HFFc6 (cell line): ENCODE measurements at regions not wholly inside any gene's neighbourhood (a gene's known extent, or its start where the extent isn't known, plus 50 kb on each side); places are given as distances from the start of the nearest gene placed in this dataset.

Source experiments
- DNase-seq: peaks from one replicate; pipeline ENCODE4 v3.0.0-alpha.2; 2018
- H3K27ac Mint-ChIP-seq: 2 replicates; pipeline ENCODE4 v1.8.0; 2020; ENCODE audit warnings: mild to moderate bottlenecking, mixed read lengths
- H3K27me3 Mint-ChIP-seq: 2 replicates; pipeline ENCODE4 v1.8.0; 2021; ENCODE audit warnings: mild to moderate bottlenecking, moderate library complexity, mixed read lengths; ENCODE audit not compliant: insufficient read depth
- H3K36me3 Mint-ChIP-seq: 2 replicates; pipeline ENCODE4 v1.8.0; 2021; ENCODE audit warnings: low read depth, mixed read lengths
- H3K4me1 Mint-ChIP-seq: 2 replicates; pipeline ENCODE4 v1.8.0; 2020; ENCODE audit warnings: low read depth, mixed read lengths
- H3K4me3 Mint-ChIP-seq: 2 replicates; pipeline ENCODE4 v1.8.0; 2020; ENCODE audit warnings: mild to moderate bottlenecking, moderate library complexity, mixed read lengths
- H3K9me3 Mint-ChIP-seq: 2 replicates; pipeline ENCODE4 v1.8.0; 2020; ENCODE audit warnings: mild to moderate bottlenecking, mixed read lengths
- CTCF ChIP-seq: fragments of 200-600 bp; sonication (generic); IDR thresholded peaks from 2 replicates; pipeline ENCODE4 v1.5.0; 2021; ENCODE audit warnings: antibody characterized with exemption, mild to moderate bottlenecking

- TF ChIP-seq CTCF = no peak
Observed at GRCh38 chr2:188159484-188159883, 132.2 kb upstream of the GULP1 start.

DNA sequence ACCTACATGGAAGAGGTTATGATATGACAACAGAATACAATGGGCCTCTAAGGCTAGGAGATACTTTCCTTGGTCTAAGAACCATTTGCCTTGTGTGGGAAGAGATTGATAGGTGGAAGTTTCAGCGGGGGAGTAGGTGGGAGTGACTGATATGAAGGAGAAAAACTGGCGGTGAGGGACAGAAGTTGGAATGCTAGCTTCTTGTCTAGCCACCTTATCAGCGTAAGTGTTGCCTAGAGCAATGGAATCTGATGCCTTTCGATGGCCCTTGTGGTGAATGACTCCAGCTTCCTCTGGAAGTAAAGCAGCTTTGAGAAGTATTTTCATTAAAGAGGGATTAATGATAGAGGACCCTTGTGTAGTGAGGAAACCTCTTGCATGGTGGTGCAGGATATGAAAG, 121.3 kb upstream of the GULP1 start:
- no peaks in the 10 kb centered on the region for H3K4me1 Mint-ChIP-seq
- TF ChIP-seq CTCF = no peak
- no peak for DNase-seq
- H3K27me3 Mint-ChIP-seq = peaks cover 5% of the 10 kb centered on the region
- H3K36me3 Mint-ChIP-seq = peaks cover 8% of the 10 kb centered on the region
- no peak overlapping the region for H3K4me3 Mint-ChIP-seq
- H3K9me3 Mint-ChIP-seq = peaks cover 7% of the 10 kb centered on the region
- no peak overlapping the region for H3K27ac Mint-ChIP-seq

More at GRCh38 chr2:188159484-188159883, 132.2 kb upstream of the GULP1 start:
- no peak for DNase-seq
- H3K27ac Mint-ChIP-seq = no peak overlapping the region
- no peaks in the 10 kb centered on the region for H3K36me3 Mint-ChIP-seq
- no peaks in the 10 kb centered on the region for H3K9me3 Mint-ChIP-seq
- H3K27me3 Mint-ChIP-seq = no peaks in the 10 kb centered on the region
- H3K4me1 Mint-ChIP-seq = peaks cover 19% of the 10 kb centered on the region
- no peak overlapping the region for H3K4me3 Mint-ChIP-seq

- Mint-ChIP-seq H3K4me1 (peaks cover 18% of the 10 kb centered on the region), H3K9me3 (no peaks in the 10 kb centered on the region), H3K27me3 (peaks cover 3% of the 10 kb centered on the region), H3K27ac (no peak overlapping the region), H3K36me3 (no peaks in the 10 kb centered on the region), H3K4me3 (no peak overlapping the region)
- DNase-seq = no peak
- TF ChIP-seq CTCF = no peak
Observed at GRCh38 chr2:188176620-188177019, 115.1 kb upstream of the GULP1 start.

DNA sequence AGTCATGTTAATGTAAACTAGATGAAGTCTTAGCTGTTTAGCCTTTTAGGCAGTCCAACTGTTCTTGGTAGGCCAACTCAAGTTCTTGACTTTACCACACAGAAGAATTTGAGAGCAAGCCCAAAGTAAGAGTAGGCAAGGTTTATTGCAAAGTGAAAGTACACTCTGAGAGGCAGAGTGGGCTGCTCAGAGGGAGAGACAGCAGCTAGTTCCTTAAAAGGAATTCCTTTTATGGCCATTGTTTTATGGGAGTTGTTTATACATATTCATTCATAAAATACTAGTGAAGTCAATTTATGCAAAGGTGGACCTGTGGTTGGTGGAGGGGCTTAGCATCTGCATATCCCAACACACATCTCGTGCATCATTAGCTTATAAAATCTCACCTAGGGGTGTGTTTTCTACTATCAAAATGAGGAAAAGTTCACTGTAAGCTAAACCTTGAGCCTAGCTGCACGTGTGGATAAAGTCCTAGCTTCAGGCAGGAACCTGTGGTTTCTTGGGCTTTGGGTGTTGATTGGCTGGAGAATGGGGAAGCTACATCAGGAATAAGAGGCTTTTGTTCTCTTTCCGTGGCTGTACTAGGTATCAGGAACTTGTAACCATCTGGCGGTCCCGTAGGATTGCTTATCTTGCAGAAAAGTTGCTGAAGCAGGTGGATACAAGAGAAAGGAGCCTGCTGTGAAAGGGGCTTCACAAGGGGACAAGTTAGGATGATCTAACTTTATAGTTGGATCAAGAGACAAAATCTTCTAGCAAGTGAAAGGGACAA, 110.4 kb upstream of the GULP1 start:
- no peaks in the 10 kb centered on the region for H3K9me3 Mint-ChIP-seq
- H3K4me1 Mint-ChIP-seq = peaks cover 19% of the 10 kb centered on the region
- TF ChIP-seq CTCF = no peak
- H3K4me3 Mint-ChIP-seq = peak overlapping the region; percentile 43
- no peak for DNase-seq
- H3K36me3 Mint-ChIP-seq = no peaks in the 10 kb centered on the region
- H3K27ac Mint-ChIP-seq = no peak overlapping the region; the same call in 1 of the 2 replicates
- no peaks in the 10 kb centered on the region; the same call in 1 of the 2 replicates for H3K27me3 Mint-ChIP-seq

DNA sequence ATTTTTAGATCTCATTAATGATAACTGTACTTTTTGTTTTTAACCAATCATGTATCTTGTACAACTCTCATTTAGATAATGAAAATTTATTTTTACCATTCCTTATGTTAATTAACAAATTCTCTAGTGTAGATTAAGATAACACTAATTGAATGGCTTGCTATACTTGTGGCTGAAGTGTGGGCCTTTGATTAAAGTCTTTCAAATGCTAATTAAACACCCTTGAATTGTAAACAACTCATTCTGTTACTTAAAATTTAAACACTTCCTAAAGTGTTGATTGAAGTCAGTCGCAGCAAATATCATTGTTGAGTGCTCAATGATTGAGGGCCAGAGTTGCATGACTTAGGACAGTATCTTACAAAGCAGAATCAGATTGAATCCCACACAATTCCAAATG, 109.8 kb upstream of the GULP1 start:
- Mint-ChIP-seq H3K27me3 (no peaks in the 10 kb centered on the region; the same call in 1 of the 2 replicates), H3K4me1 (peaks cover 19% of the 10 kb centered on the region), H3K27ac (no peak overlapping the region), H3K4me3 (no peak overlapping the region), H3K9me3 (no peaks in the 10 kb centered on the region), H3K36me3 (no peaks in the 10 kb centered on the region)
- DNase-seq = no peak
- TF ChIP-seq CTCF = no peak
